K562 (cell line): ENCODE measurements at regions not wholly inside any gene's neighbourhood (a gene's known extent, or its start where the extent isn't known, plus 50 kb on each side); places are given as distances from the start of the nearest gene placed in this dataset.
A peak's percentile ranks its signal among the peaks of the same experiment; 100 is the strongest.

ENCODE experiments used
- ATAC-seq: fragments of 200-7000 bp; cut with Tn5 transposase; 3 replicates; pipeline ENCODE4 v1.9.1; 2020; ENCODE audit warnings: moderate library complexity
- BruUV-seq: library from RNA; stranded (reverse); fragments of 400-500 nt; replicated peaks from 2 replicates; lab custom pipeline; 2021; lab: Mats Ljungman, UMichigan
- CTCF ChIA-PET: fragments of 300-600 bp; formaldehyde crosslinking; extraction: SDS; loops from one replicate; lab custom pipeline; 2021; ENCODE audit warnings: low intra/inter-chr PET ratio; lab: Yijun Ruan, JAX
- POLR2A ChIA-PET: fragments of 300-600, 350-650 bp; sonication (Branson Sonifier 250); formaldehyde crosslinking; extraction: SDS; loops from one replicate; lab custom pipeline; 2021; ENCODE audit warnings: antibody characterized with exemption, inconsistent platforms; lab: Yijun Ruan, JAX
- DNase-seq, 4 experiments: peaks; one replicate each; pipeline versions ENCODE4 v3.0.0 to v3.0.0-alpha.2; 2011 to 2018; ENCODE audit warnings: low spot score in 3 of 4, mixed read lengths in 3 of 4; ENCODE audit errors: extremely low read depth in 1 of 4
- FAIRE-seq: peaks from 2 replicates; lab custom pipeline; 2011; peaks lifted over from hg19 to GRCh38; lab: Jason Lieb, UNC
- H2AFZ ChIP-seq: 2 replicates; pipeline ENCODE4 v1.6.0; 2011; ENCODE audit warnings: low read depth, low read length, control low read depth, inconsistent platforms
- H3K27ac ChIP-seq: fragments of 200-600 bp; 3 replicates; pipeline ENCODE4 v1.8.0; 2011; ENCODE audit warnings: low read depth, mild to moderate bottlenecking, control low read depth, inconsistent platforms, low read length, moderate library complexity, mixed read lengths; ENCODE audit errors: extremely low read depth
- H3K27me3 ChIP-seq, 2 experiments: fragments of 300-600 bp in 1 of 2; 2 replicates in 1 of 2; 3 replicates in 1 of 2; pipeline versions ENCODE4 v1.6.0 to v1.8.0; 2011; ENCODE audit warnings: inconsistent platforms in 2 of 2, low read length in 2 of 2, mild to moderate bottlenecking in 1 of 2, mixed read lengths in 1 of 2, moderate library complexity in 1 of 2; ENCODE audit not compliant: control insufficient read depth in 2 of 2, insufficient read depth in 2 of 2
- H3K36me3 ChIP-seq: fragments of 300-600 bp; 3 replicates; pipeline ENCODE4 v1.8.0; 2011; ENCODE audit warnings: mild to moderate bottlenecking, low read length, inconsistent platforms; ENCODE audit not compliant: control insufficient read depth, insufficient read depth
- H3K4me1 ChIP-seq, 2 experiments: fragments of 200-600 bp in 1 of 2; replicated peaks in 1 of 2; 2 replicates in 1 of 2; 3 replicates in 1 of 2; pipeline versions ENCODE4 v1.5.1 to v1.8.0; 2011; ENCODE audit warnings: inconsistent platforms in 2 of 2, low read length in 2 of 2, mild to moderate bottlenecking in 1 of 2, mixed read lengths in 1 of 2, moderate library complexity in 1 of 2; ENCODE audit not compliant: control insufficient read depth in 2 of 2, insufficient read depth in 2 of 2
- H3K4me2 ChIP-seq: 2 replicates; pipeline ENCODE4 v1.6.1; 2011; ENCODE audit warnings: low read length, control low read depth, inconsistent platforms, mixed read lengths; ENCODE audit not compliant: insufficient read depth
- H3K4me3 ChIP-seq: fragments of 200-600 bp; sonication (generic), shearing (Covaris generic); 2 replicates; pipeline ENCODE4 v1.5.1; 2016; ENCODE audit warnings: control low read depth, inconsistent platforms
- H3K79me2 ChIP-seq: fragments of 200-600 bp; 3 replicates; pipeline ENCODE4 v1.8.0; 2011; ENCODE audit warnings: low read length, inconsistent platforms; ENCODE audit not compliant: control insufficient read depth, insufficient read depth
- H3K9ac ChIP-seq, 2 experiments: 2 replicates each; pipeline versions ENCODE4 v1.6.0 to v1.6.1; 2011; ENCODE audit warnings: low read depth in 2 of 2, low read length in 2 of 2, control low read depth in 1 of 2, inconsistent platforms in 1 of 2, mild to moderate bottlenecking in 1 of 2, mixed read lengths in 1 of 2; ENCODE audit not compliant: insufficient read depth in 1 of 2
- H3K9me1 ChIP-seq: one replicate; pipeline ENCODE4 v1.6.0; 2011; ENCODE audit warnings: inconsistent platforms, mild to moderate bottlenecking, low read length, moderate library complexity; ENCODE audit not compliant: control insufficient read depth, insufficient read depth
- H3K9me3 ChIP-seq: replicated peaks from 2 replicates; pipeline ENCODE4 v1.5.1; 2011; ENCODE audit warnings: low read depth, low read length, inconsistent platforms; ENCODE audit not compliant: control insufficient read depth, insufficient read depth
- H4K20me1 ChIP-seq: replicated peaks from 2 replicates; pipeline ENCODE4 v1.6.1; 2011; ENCODE audit warnings: low read length, inconsistent platforms, mixed read lengths; ENCODE audit not compliant: control insufficient read depth, insufficient read depth
- BCLAF1 ChIP-seq, 2 experiments: fragments of 450-650 bp in 1 of 2; IDR thresholded peaks; 2 replicates each; pipeline ENCODE4 v1.6.1; 2011 to 2017; ENCODE audit warnings: low read depth in 2 of 2, antibody characterized with exemption in 1 of 2, borderline replicate concordance in 1 of 2, low read length in 1 of 2, mild to moderate bottlenecking in 1 of 2, mixed read lengths in 1 of 2; ENCODE audit not compliant: control insufficient read depth in 1 of 2
- BHLHE40 ChIP-seq: IDR thresholded peaks from 2 replicates; pipeline ENCODE4 v1.6.1; 2011; ENCODE audit warnings: low read length, improper control_type of control experiment
- MGA ChIP-seq: fragments of 450-650 bp; IDR thresholded peaks from 2 replicates; pipeline ENCODE4 v1.6.1; 2016; ENCODE audit warnings: mild to moderate bottlenecking, moderate library complexity
- PHF20 ChIP-seq: fragments of 450-650 bp; IDR thresholded peaks from 2 replicates; pipeline ENCODE4 v1.6.1; 2018; ENCODE audit not compliant: partially characterized antibody
- WGBS: fragments of 100-300 bp; shearing (Covaris generic); methylation state at CpG from one replicate; pipeline ENCODE4 v1.1.6; 2016; ENCODE audit warnings: low coverage, mixed read lengths; ENCODE audit not compliant: insufficient coverage; ENCODE audit errors: missing lambda C conversion rate; 5-methylcytosine and 5-hydroxymethylcytosine counted together
- in situ Hi-C: fragments of 300-500 bp; cut with MboI; formaldehyde crosslinking; loops from 4 replicates; pipeline ENCODE4 v1.15.0; 2018; ENCODE audit warnings: inconsistent platforms, mixed read lengths
- intact Hi-C: fragments of 100-400 bp; cut with micrococcal nuclease; formaldehyde crosslinking; loops from 2 replicates; pipeline ENCODE4 v1.14.2; 2022

DNA sequence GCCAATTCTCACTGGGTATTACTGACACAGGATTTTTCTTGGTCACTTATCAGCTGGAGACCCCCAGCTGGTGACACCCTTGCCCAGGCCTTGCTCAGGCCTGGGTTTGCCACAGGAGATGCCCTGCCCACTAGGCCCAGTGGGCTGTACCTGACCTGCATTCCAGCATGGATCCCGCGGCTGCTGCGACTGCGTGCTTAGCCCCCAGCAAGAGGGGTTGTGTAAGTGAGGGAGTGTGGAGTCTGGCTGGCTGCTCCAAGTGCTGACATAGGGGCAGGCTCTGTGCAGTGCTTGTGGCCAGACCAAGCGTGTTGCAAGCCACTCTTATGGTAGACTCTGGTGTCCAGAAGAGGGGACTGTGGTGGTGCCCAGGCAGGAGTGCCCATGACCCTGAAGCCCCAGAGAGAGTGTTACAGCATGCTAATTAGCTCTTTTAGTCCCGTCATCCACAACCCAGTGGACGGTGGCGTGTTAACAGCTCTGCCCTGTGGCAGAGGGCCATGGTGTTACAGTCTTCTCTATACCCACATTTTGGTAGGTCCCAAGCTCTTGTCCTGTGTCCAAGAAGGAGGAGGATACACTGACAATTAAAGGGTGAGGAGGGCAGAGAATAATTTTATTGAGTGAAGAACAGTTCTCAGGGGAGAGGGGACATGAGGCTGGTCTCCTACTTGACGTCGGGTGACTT, 491.7 kb upstream of the MEIS1 start (continued):
- TF ChIP-seq BCLAF1 (IDR thresholded peaks at IDR 0.05; ENCODE audit: borderline replicate concordance in 1 of 2, control insufficient read depth in 1 of 2, low read depth in 2 of 2, low read length in 1 of 2) = 0 out of 4 replicates have a peak, but pooled peaks of 1 of the 2 experiments have one; percentile 34
- no peak for TF ChIP-seq BHLHE40
- no peak for TF ChIP-seq PHF20

GRCh38 chr2:65940856-65941255, 494.1 kb upstream of the MEIS1 start:
- FAIRE-seq (no peak), DNase-seq (no peak), ATAC-seq (no peak)
- H3K36me3 ChIP-seq = no peaks in the 10 kb centered on the region
- peaks cover 0 to 6% of the 10 kb centered on the region in 2 experiments; a peak in 1 of 5 replicates for H3K27me3 ChIP-seq
- no peak overlapping the region for H3K27ac ChIP-seq
- no peak overlapping the region for H3K4me3 ChIP-seq
- no peaks in the 10 kb centered on the region for H3K9me1 ChIP-seq
- intact Hi-C loops = no loop called here
- no peaks in the 10 kb centered on the region for H4K20me1 ChIP-seq
- no peaks in the 10 kb centered on the region for H3K79me2 ChIP-seq
- no peak overlapping the region for H3K4me2 ChIP-seq
- CTCF ChIA-PET = no interaction called here
- no TSS peak for BruUV-seq
- H3K9me3 ChIP-seq = no peaks in the 10 kb centered on the region
- H2AFZ ChIP-seq = no peak overlapping the region
- POLR2A ChIA-PET = no interaction called here
- no peaks in the 10 kb centered on the region for H3K4me1 ChIP-seq
- WGBS = 0% methylated on average over 2 of the region's 2 CpGs
- in situ Hi-C loops = no loop called here
- H3K9ac ChIP-seq = no peak overlapping the region
- no peak for TF ChIP-seq MGA
